ENCODE measurements at regions not wholly inside any gene's neighbourhood (a gene's known extent, or its start where the extent isn't known, plus 50 kb on each side); places are given as distances from the start of the nearest gene placed in this dataset.

GRCh38 chr3:88346643-88347042 is 196.9 kb downstream of the C3orf38 start:
- no peaks in the 10 kb centered on the region for H4K20me1 ChIP-seq (ENCODE audit: insufficient read depth)
- no peaks in the 10 kb centered on the region for H3K36me3 ChIP-seq (ENCODE audit: insufficient read depth)
- no peaks in the 10 kb centered on the region for H3K27me3 ChIP-seq (ENCODE audit: insufficient read depth, low read depth)
- H3K9ac ChIP-seq: no peak overlapping the region
- no peak overlapping the region for H2AFZ ChIP-seq (ENCODE audit: low read depth)
- H3K4me2 ChIP-seq: no peak overlapping the region
- H3K79me2 ChIP-seq (ENCODE audit: insufficient read depth, low read depth): no peaks in the 10 kb centered on the region
- no peak overlapping the region for H3K4me3 ChIP-seq (IDR thresholded peaks at IDR 0.05; ENCODE audit: insufficient read depth, low read depth, low read length)
- TF ChIP-seq CTCF (conservative IDR thresholded peaks at IDR 0.05; ENCODE audit: low read depth, low read length): no peak
- no peak overlapping the region for H3K27ac ChIP-seq
- H3K4me1 ChIP-seq (ENCODE audit: low read depth, poor library complexity, severe bottlenecking): no peaks in the 10 kb centered on the region

GRCh38 chr3:88362428-88362827 is 212.7 kb downstream of the C3orf38 start:
- no peak overlapping the region for H3K4me3 ChIP-seq (IDR thresholded peaks at IDR 0.05; ENCODE audit: insufficient read depth, low read depth, low read length)
- H4K20me1 ChIP-seq (ENCODE audit: insufficient read depth): no peaks in the 10 kb centered on the region
- no peak overlapping the region for H3K9ac ChIP-seq

DNA sequence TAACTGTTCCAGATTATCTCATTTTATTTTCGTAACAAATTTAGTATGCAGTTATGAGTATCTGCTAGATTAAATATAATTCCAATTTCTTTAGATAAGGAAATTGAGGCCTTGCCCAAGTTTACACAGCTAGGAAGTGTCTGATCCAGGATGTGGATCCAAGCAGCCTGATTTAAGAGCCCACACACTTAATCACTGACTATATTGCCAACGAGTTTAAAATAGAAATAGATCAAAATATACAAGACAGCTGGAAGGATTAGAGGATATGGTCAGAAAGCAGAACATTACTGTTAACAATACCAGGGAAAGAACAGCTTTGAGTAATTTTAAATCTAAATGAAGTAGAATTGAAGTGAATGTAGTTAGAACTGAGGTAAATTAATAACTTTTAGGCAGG is 215.2 kb downstream of the C3orf38 start:
- Histone ChIP-seq H4K20me1 (ENCODE audit: insufficient read depth) (no peaks in the 10 kb centered on the region), H3K27ac (no peak overlapping the region), H3K36me3 (ENCODE audit: insufficient read depth) (no peaks in the 10 kb centered on the region), H3K79me2 (ENCODE audit: insufficient read depth, low read depth) (no peaks in the 10 kb centered on the region), H2AFZ (ENCODE audit: low read depth) (no peak overlapping the region), H3K27me3 (ENCODE audit: insufficient read depth, low read depth) (no peaks in the 10 kb centered on the region), H3K4me1 (ENCODE audit: low read depth, poor library complexity, severe bottlenecking) (no peaks in the 10 kb centered on the region), H3K4me2 (no peak overlapping the region), H3K9ac (no peak overlapping the region), H3K4me3 (IDR thresholded peaks at IDR 0.05; ENCODE audit: insufficient read depth, low read depth, low read length) (no peak overlapping the region)
- TF ChIP-seq CTCF (conservative IDR thresholded peaks at IDR 0.05; ENCODE audit: low read depth, low read length): no peak

More at GRCh38 chr3:88362428-88362827, 212.7 kb downstream of the C3orf38 start:
- no peaks in the 10 kb centered on the region for H3K27me3 ChIP-seq (ENCODE audit: insufficient read depth, low read depth)
- no peak overlapping the region for H2AFZ ChIP-seq (ENCODE audit: low read depth)
- TF ChIP-seq CTCF (conservative IDR thresholded peaks at IDR 0.05; ENCODE audit: low read depth, low read length): no peak
- no peaks in the 10 kb centered on the region for H3K36me3 ChIP-seq (ENCODE audit: insufficient read depth)
- no peaks in the 10 kb centered on the region for H3K79me2 ChIP-seq (ENCODE audit: insufficient read depth, low read depth)
- H3K4me1 ChIP-seq (ENCODE audit: low read depth, poor library complexity, severe bottlenecking): no peaks in the 10 kb centered on the region
- no peak overlapping the region for H3K27ac ChIP-seq
- H3K4me2 ChIP-seq: no peak overlapping the region

DNA sequence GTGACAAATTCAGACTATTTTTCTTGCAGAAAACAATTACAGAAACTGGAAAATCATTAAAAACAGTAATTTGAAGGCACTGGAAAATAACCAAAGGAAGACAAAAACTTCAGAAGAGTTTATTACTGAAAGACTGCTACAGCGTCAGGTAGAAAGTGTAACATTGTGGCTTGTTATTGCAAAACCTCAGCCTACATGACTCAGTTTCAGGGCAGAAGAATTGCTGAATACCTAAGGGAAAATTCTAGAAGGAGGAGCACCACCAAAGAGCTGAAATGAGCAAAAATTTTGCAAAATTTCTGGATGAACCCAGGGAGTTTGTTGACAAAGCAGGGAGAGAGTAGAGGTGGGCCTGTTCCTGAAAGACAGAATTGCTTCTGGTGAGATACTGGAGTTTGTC is 219.6 kb downstream of the C3orf38 start:
- Histone ChIP-seq H3K27ac (no peak overlapping the region), H4K20me1 (ENCODE audit: insufficient read depth) (no peaks in the 10 kb centered on the region), H3K4me1 (ENCODE audit: low read depth, poor library complexity, severe bottlenecking) (no peaks in the 10 kb centered on the region), H3K4me3 (IDR thresholded peaks at IDR 0.05; ENCODE audit: insufficient read depth, low read depth, low read length) (no peak overlapping the region), H3K27me3 (ENCODE audit: insufficient read depth, low read depth) (no peaks in the 10 kb centered on the region), H3K79me2 (ENCODE audit: insufficient read depth, low read depth) (no peaks in the 10 kb centered on the region), H3K4me2 (no peak overlapping the region), H3K9ac (no peak overlapping the region), H3K36me3 (ENCODE audit: insufficient read depth) (no peaks in the 10 kb centered on the region), H2AFZ (ENCODE audit: low read depth) (no peak overlapping the region)
- no peak for TF ChIP-seq CTCF (conservative IDR thresholded peaks at IDR 0.05; ENCODE audit: low read depth, low read length)

Measured in KMS-11 (cell line).